ENCODE measurements at regions not wholly inside any gene's neighbourhood (a gene's known extent, or its start where the extent isn't known, plus 50 kb on each side); places are given as distances from the start of the nearest gene placed in this dataset.

DNA sequence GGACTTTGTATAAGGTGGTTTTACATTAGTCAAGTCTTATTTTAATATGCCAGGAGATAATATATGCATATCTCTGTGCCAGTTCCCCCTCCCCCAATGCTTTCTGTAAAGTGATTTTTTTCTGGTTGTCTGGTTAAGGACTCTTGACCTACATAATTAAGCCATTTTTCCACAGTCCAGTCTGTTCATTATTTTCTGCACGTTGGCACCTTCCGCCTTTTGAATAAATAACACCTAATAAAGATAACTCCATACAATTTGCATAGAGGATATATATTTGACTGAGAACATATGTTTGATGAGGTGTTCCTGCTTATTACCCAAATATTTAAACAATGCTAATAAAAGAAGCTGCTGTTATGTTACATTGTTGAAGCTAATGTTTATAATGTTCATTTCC, 320.9 kb downstream of the DMAC1 start:
- DNase-seq (ENCODE audit: low spot score in 2 of 2): no peak
- Histone ChIP-seq H3K4me3 (no peak overlapping the region), H3K27ac (no peak overlapping the region), H3K9me3 (no peaks in the 10 kb centered on the region), H3K4me1 (no peaks in the 10 kb centered on the region), H3K27me3 (no peaks in the 10 kb centered on the region), H3K36me3 (no peaks in the 10 kb centered on the region)
- TF ChIP-seq EP300 (IDR thresholded peaks at IDR 0.05) (no peak), POLR2A (IDR thresholded peaks at IDR 0.05) (no peak), POLR2AphosphoS5 (IDR thresholded peaks at IDR 0.05) (no peak)
- TF ChIP-seq, protein P1, sequence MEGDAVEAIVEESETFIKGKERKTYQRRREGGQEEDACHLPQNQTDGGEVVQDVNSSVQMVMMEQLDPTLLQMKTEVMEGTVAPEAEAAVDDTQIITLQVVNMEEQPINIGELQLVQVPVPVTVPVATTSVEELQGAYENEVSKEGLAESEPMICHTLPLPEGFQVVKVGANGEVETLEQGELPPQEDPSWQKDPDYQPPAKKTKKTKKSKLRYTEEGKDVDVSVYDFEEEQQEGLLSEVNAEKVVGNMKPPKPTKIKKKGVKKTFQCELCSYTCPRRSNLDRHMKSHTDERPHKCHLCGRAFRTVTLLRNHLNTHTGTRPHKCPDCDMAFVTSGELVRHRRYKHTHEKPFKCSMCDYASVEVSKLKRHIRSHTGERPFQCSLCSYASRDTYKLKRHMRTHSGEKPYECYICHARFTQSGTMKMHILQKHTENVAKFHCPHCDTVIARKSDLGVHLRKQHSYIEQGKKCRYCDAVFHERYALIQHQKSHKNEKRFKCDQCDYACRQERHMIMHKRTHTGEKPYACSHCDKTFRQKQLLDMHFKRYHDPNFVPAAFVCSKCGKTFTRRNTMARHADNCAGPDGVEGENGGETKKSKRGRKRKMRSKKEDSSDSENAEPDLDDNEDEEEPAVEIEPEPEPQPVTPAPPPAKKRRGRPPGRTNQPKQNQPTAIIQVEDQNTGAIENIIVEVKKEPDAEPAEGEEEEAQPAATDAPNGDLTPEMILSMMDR (IDR thresholded peaks at IDR 0.05): no peak
- 87% methylated on average over 2 of the region's 2 CpGs for WGBS

DNA sequence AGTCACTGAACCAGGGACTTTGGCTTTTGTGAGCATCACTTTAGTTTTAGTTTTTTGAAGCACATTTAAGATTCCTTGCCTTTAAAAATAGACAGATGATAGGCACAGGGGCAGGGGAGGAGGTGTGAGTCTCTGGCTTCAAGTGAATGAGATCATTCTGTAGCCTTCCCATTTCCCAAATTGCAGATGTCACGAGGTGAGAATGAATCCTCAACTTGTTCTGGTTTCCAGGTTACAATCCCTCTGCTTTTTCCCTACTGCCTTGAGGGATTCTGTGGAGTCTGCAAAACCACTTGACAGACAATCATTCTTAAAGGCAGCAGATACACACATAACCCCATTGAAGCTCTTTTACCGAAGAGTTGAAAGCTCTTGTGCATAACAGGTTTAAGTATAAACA, 332.4 kb downstream of the DMAC1 start:
- 50% methylated on average over 2 of the region's 2 CpGs for WGBS
- H3K27ac ChIP-seq: no peak overlapping the region
- H3K4me3 ChIP-seq: no peak overlapping the region
- H3K36me3 ChIP-seq: no peaks in the 10 kb centered on the region
- TF ChIP-seq EP300 (IDR thresholded peaks at IDR 0.05) (no peak), POLR2AphosphoS5 (IDR thresholded peaks at IDR 0.05) (no peak), POLR2A (IDR thresholded peaks at IDR 0.05) (no peak)
- TF ChIP-seq, protein P1 (IDR thresholded peaks at IDR 0.05): no peak
- H3K27me3 ChIP-seq: no peaks in the 10 kb centered on the region
- H3K4me1 ChIP-seq: no peaks in the 10 kb centered on the region
- no peaks in the 10 kb centered on the region for H3K9me3 ChIP-seq
- DNase-seq (ENCODE audit: low spot score in 2 of 2): no peak

DNA sequence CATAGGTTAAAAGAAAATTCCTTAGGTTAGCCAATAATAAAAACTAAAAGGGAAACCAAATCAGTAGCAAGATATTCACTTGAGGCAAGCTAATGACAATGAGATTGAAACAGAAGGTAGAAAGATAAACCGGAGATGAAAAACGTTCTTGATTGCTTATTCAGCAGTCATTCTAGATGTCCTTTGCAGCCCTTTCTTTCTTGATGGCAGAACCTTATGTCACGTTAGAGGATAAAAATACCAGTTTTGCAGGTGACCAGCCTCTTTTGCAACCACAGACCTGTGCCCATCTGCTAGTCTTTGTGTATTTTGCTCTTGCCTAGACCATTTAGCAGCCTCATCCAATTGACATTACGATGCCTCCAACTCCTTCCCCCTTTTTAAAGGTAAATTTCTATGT, 337.8 kb downstream of the DMAC1 start:
- TF ChIP-seq, protein P1 (IDR thresholded peaks at IDR 0.05): no peak
- TF ChIP-seq EP300 (IDR thresholded peaks at IDR 0.05) (no peak), POLR2A (IDR thresholded peaks at IDR 0.05) (no peak), POLR2AphosphoS5 (IDR thresholded peaks at IDR 0.05) (no peak)
- Histone ChIP-seq H3K4me3 (no peak overlapping the region), H3K36me3 (no peaks in the 10 kb centered on the region), H3K27ac (no peak overlapping the region), H3K9me3 (no peaks in the 10 kb centered on the region), H3K27me3 (no peaks in the 10 kb centered on the region), H3K4me1 (no peaks in the 10 kb centered on the region)
- no peak for DNase-seq (ENCODE audit: low spot score in 2 of 2)
- WGBS: 65% methylated on average over 4 of the region's 4 CpGs

DNA sequence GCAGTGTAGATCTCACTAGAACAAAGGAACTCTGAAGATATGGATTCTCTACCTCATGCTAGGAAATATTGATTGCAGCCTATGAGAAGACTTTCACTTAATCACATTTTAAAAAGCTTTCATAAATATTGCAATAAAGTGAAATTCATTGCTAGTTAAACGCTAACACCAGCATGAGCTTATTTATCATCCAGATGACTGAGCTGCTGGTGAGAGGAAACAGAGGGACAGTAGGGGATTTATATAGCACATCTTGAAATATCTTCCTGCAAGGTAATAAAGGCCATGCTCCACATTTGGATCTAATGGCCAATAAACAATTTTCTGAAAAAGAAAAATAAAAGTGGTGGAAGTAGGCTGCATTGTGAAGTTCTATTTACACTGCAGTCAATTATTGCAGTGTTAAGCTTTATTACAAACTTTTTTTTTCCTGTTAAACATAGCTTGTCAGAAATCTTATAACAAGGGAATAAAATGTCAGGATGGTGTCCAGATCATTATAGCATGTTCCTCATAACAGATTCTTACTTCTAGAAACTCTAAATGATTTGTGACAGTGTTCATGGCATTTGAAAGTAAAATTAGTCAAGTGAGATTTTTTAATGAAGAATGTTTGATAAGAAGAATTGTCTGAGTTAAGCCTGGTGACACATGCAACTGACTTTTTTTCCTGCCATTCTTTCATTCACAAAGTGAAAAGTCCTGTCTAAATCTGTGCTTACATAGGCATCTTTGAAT, 342.6 kb downstream of the DMAC1 start:
- Histone ChIP-seq H3K27ac (no peak overlapping the region), H3K9me3 (no peaks in the 10 kb centered on the region), H3K36me3 (no peaks in the 10 kb centered on the region), H3K4me1 (peaks cover 10% of the 10 kb centered on the region), H3K4me3 (no peak overlapping the region), H3K27me3 (no peaks in the 10 kb centered on the region)
- 57% methylated on average over 1 of the region's 1 CpG for WGBS
- TF ChIP-seq POLR2AphosphoS5 (IDR thresholded peaks at IDR 0.05): no peak
- no peak for TF ChIP-seq POLR2A (IDR thresholded peaks at IDR 0.05)
- no peak for TF ChIP-seq EP300 (IDR thresholded peaks at IDR 0.05)
- no peak for DNase-seq (ENCODE audit: low spot score in 2 of 2)

DNA sequence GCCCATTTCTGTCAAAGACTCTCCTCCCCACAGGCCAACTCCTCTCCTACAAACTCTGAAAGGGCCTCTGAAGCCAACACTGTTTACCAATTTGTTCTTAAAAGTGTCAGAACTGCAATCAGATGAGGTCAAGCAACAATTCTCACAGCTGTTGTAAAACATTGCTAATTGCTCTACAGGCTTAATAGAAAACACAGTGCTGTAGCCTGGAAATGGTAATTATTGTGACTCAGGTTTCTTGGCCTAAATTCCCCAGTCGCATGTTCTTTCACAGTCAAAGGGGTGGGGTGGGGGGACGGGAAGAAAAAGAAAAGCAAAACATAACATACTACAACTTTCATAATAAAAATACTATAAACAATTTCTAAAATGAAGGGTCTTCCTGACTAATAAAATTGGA, 343.2 kb downstream of the DMAC1 start:
- Histone ChIP-seq H3K4me3 (no peak overlapping the region), H3K27me3 (no peaks in the 10 kb centered on the region), H3K36me3 (no peaks in the 10 kb centered on the region), H3K9me3 (no peaks in the 10 kb centered on the region), H3K27ac (no peak overlapping the region), H3K4me1 (peaks cover 10% of the 10 kb centered on the region)
- TF ChIP-seq POLR2A (IDR thresholded peaks at IDR 0.05) (no peak), EP300 (IDR thresholded peaks at IDR 0.05) (no peak), POLR2AphosphoS5 (IDR thresholded peaks at IDR 0.05) (no peak)
- TF ChIP-seq, protein P1 (IDR thresholded peaks at IDR 0.05): no peak
- WGBS: 19% methylated on average over 2 of the region's 2 CpGs
- DNase-seq (ENCODE audit: low spot score in 2 of 2): no peak
